ENCODE measurements at regions not wholly inside any gene's neighbourhood (a gene's known extent, or its start where the extent isn't known, plus 50 kb on each side); places are given as distances from the start of the nearest gene placed in this dataset.
"Not testable (repeated sequence)": the region's sequence is repeated elsewhere in the genome, so short reads cannot be mapped to it uniquely, and the experiment has no call there.

- DNase-seq (ENCODE audit: low spot score) = no peak
Measured at GRCh38 chr13:58369936-58370335, 738.4 kb downstream of the PCDH17 start.

GRCh38 chr13:58376349-58376748 lies 744.8 kb downstream of the PCDH17 start:
- no peak for DNase-seq (ENCODE audit: low spot score)

GRCh38 chr13:58376775-58377174 lies 745.2 kb downstream of the PCDH17 start:
- DNase-seq (ENCODE audit: low spot score) = no peak

- no peak for DNase-seq (ENCODE audit: low spot score)
Measured at GRCh38 chr13:58379221-58379620, 747.7 kb downstream of the PCDH17 start.

- not testable (repeated sequence) for DNase-seq (ENCODE audit: low spot score)
Measured at GRCh38 chr13:58385336-58385735, 753.8 kb downstream of the PCDH17 start.

- DNase-seq (ENCODE audit: low spot score) = no peak
Measured at GRCh38 chr13:58397596-58398387, 766.2 kb downstream of the PCDH17 start.

GRCh38 chr13:58399263-58399662 lies 767.7 kb downstream of the PCDH17 start:
- no peak for DNase-seq (ENCODE audit: low spot score)

GRCh38 chr13:58406545-58406944 lies 775.0 kb downstream of the PCDH17 start:
- no peak for DNase-seq (ENCODE audit: low spot score)

- DNase-seq (ENCODE audit: low spot score) = no peak
Measured at GRCh38 chr13:58429917-58430316, 798.4 kb downstream of the PCDH17 start.

GRCh38 chr13:58434943-58435342 lies 803.4 kb downstream of the PCDH17 start:
- DNase-seq (ENCODE audit: low spot score) = no peak

GRCh38 chr13:58437427-58437826 lies 805.9 kb downstream of the PCDH17 start:
- DNase-seq (ENCODE audit: low spot score) = no peak

- DNase-seq (ENCODE audit: low spot score) = no peak
Measured at GRCh38 chr13:58446979-58447378, 815.4 kb downstream of the PCDH17 start.

GRCh38 chr13:58452123-58452623 lies 820.6 kb downstream of the PCDH17 start:
- DNase-seq (ENCODE audit: low spot score) = no peak

- DNase-seq (ENCODE audit: low spot score) = no peak
Measured at GRCh38 chr13:58455094-58455493, 823.5 kb downstream of the PCDH17 start.

GRCh38 chr13:58461217-58461616 lies 829.7 kb downstream of the PCDH17 start:
- DNase-seq (ENCODE audit: low spot score) = no peak

- no peak for DNase-seq (ENCODE audit: low spot score)
Measured at GRCh38 chr13:58463841-58464240, 832.3 kb downstream of the PCDH17 start.

GRCh38 chr13:58467176-58467575 lies 835.6 kb downstream of the PCDH17 start:
- DNase-seq (ENCODE audit: low spot score) = no peak

- DNase-seq (ENCODE audit: low spot score) = no peak
Measured at GRCh38 chr13:58472483-58472882, 840.9 kb downstream of the PCDH17 start.

GRCh38 chr13:58474581-58474980 lies 843.0 kb downstream of the PCDH17 start:
- DNase-seq (ENCODE audit: low spot score) = no peak

GRCh38 chr13:58476206-58476918 lies 844.8 kb downstream of the PCDH17 start:
- peak; percentile 4 for DNase-seq (ENCODE audit: low spot score)

- no peak for DNase-seq (ENCODE audit: low spot score)
Measured at GRCh38 chr13:58478858-58479257, 847.3 kb downstream of the PCDH17 start.

- no peak for DNase-seq (ENCODE audit: low spot score)
Measured at GRCh38 chr13:58480061-58480460, 848.5 kb downstream of the PCDH17 start.

- no peak for DNase-seq (ENCODE audit: low spot score)
Measured at GRCh38 chr13:58488251-58488650, 856.7 kb downstream of the PCDH17 start.
